Uterus (tissue), 2 donors: ENCODE measurements at regions not wholly inside any gene's neighbourhood (a gene's known extent, or its start where the extent isn't known, plus 50 kb on each side); places are given as distances from the start of the nearest gene placed in this dataset.

Experiments
- CTCF ChIP-seq, 4 experiments: fragments of 200-600 bp in 2 of 4; fragments of 450-650 bp in 2 of 4; sonication (generic) in 2 of 4; IDR thresholded peaks; one replicate each; pipeline ENCODE4 v1.5.1; 2016 to 2019; ENCODE audit warnings: antibody characterized with exemption in 4 of 4, mild to moderate bottlenecking in 2 of 4, moderate library complexity in 1 of 4
- POLR2A ChIP-seq, 2 donors: fragments of 450-650 bp; IDR thresholded peaks; one replicate each; pipeline ENCODE4 v1.6.1; 2016; ENCODE audit warnings: antibody characterized with exemption in 2 of 2, mild to moderate bottlenecking in 1 of 2, moderate library complexity in 1 of 2

- no peak for TF ChIP-seq CTCF (IDR thresholded peaks at IDR 0.05)
- no peak for TF ChIP-seq POLR2A (IDR thresholded peaks at IDR 0.05)
These were observed 303.4 kb downstream of the SMAD2 start for GRCh38 chr18:47627030-47627429.
